DMS 273 (cell line): ENCODE measurements at regions not wholly inside any gene's neighbourhood (a gene's known extent, or its start where the extent isn't known, plus 50 kb on each side); places are given as distances from the start of the nearest gene placed in this dataset.

Experiments
- DNase-seq: peaks from one replicate; lab custom pipeline; 2025; ENCODE audit not compliant: unreplicated experiment; lab: John Stamatoyannopoulos, UW

- no peak for DNase-seq
Measured at GRCh38 chr9:88233091-88233490, 94.8 kb upstream of the SPATA31C2 start.

- DNase-seq, result no peak
Measured at GRCh38 chr9:88230612-88231011, 92.3 kb upstream of the SPATA31C2 start.

- DNase-seq, result no peak
Measured at GRCh38 chr9:88229434-88229833, 91.2 kb upstream of the SPATA31C2 start.

- DNase-seq, result no peak
Measured at GRCh38 chr9:88224938-88225337, 86.7 kb upstream of the SPATA31C2 start.

- no peak for DNase-seq
Measured at GRCh38 chr9:88221105-88221504, 82.8 kb upstream of the SPATA31C2 start.

- no peak for DNase-seq
Measured at GRCh38 chr9:88220652-88221051, 82.4 kb upstream of the SPATA31C2 start.

GRCh38 chr9:88219601-88220000 lies 81.3 kb upstream of the SPATA31C2 start:
- DNase-seq, result no peak

- DNase-seq, result no peak
Measured at GRCh38 chr9:88218726-88219125, 80.5 kb upstream of the SPATA31C2 start.

- no peak for DNase-seq
Measured at GRCh38 chr9:88216126-88216995, 78.1 kb upstream of the SPATA31C2 start.

- no peak for DNase-seq
Measured at GRCh38 chr9:88215196-88216125, 77.2 kb upstream of the SPATA31C2 start.

- no peak for DNase-seq
Measured at GRCh38 chr9:88202321-88202720, 64.0 kb upstream of the SPATA31C2 start.

GRCh38 chr9:88198341-88198807 lies 60.1 kb upstream of the SPATA31C2 start:
- no peak for DNase-seq

GRCh38 chr9:88197781-88198340 lies 59.6 kb upstream of the SPATA31C2 start:
- no peak for DNase-seq

- no peak for DNase-seq
Measured at GRCh38 chr9:88197016-88197415, 58.7 kb upstream of the SPATA31C2 start.

GRCh38 chr9:88196142-88196790 lies 58.0 kb upstream of the SPATA31C2 start:
- DNase-seq, result no peak

GRCh38 chr9:88193766-88194165 lies 55.5 kb upstream of the SPATA31C2 start:
- no peak for DNase-seq

- DNase-seq, result no peak
Measured at GRCh38 chr9:88191456-88191855, 53.2 kb upstream of the SPATA31C2 start.

GRCh38 chr9:88189371-88189770 lies 51.1 kb upstream of the SPATA31C2 start:
- no peak for DNase-seq
